ENCODE measurements at regions not wholly inside any gene's neighbourhood (a gene's known extent, or its start where the extent isn't known, plus 50 kb on each side); places are given as distances from the start of the nearest gene placed in this dataset.

- Mint-ChIP-seq H3K4me3 (ENCODE audit: unreplicated experiment) (no peak overlapping the region), H3K9me3 (ENCODE audit: unreplicated experiment) (no peaks in the 10 kb centered on the region), H3K27me3 (ENCODE audit: unreplicated experiment) (no peaks in the 10 kb centered on the region), H3K4me1 (ENCODE audit: low read depth, unreplicated experiment) (no peaks in the 10 kb centered on the region), H3K36me3 (ENCODE audit: unreplicated experiment) (peaks cover 10% of the 10 kb centered on the region), H3K27ac (ENCODE audit: unreplicated experiment) (no peak overlapping the region)
- no peak for DNase-seq
- no peak for TF ChIP-seq CTCF (IDR thresholded peaks at IDR 0.05; ENCODE audit: partially characterized antibody, unreplicated experiment)
Observed at GRCh38 chr2:45212953-45213635, 203.8 kb upstream of the SIX2 start.

GRCh38 chr2:45211636-45212035 lies 202.4 kb upstream of the SIX2 start:
- Mint-ChIP-seq H3K4me1 (ENCODE audit: low read depth, unreplicated experiment) (no peaks in the 10 kb centered on the region), H3K9me3 (ENCODE audit: unreplicated experiment) (no peaks in the 10 kb centered on the region), H3K27me3 (ENCODE audit: unreplicated experiment) (no peaks in the 10 kb centered on the region), H3K4me3 (ENCODE audit: unreplicated experiment) (no peak overlapping the region), H3K36me3 (ENCODE audit: unreplicated experiment) (peaks cover 9% of the 10 kb centered on the region), H3K27ac (ENCODE audit: unreplicated experiment) (no peak overlapping the region)
- TF ChIP-seq CTCF (IDR thresholded peaks at IDR 0.05; ENCODE audit: partially characterized antibody, unreplicated experiment): no peak
- no peak for DNase-seq

GRCh38 chr2:45210462-45211195 lies 201.4 kb upstream of the SIX2 start:
- no peaks in the 10 kb centered on the region for H3K9me3 Mint-ChIP-seq (ENCODE audit: unreplicated experiment)
- DNase-seq: no peak
- no peaks in the 10 kb centered on the region for H3K27me3 Mint-ChIP-seq (ENCODE audit: unreplicated experiment)
- TF ChIP-seq CTCF (IDR thresholded peaks at IDR 0.05; ENCODE audit: partially characterized antibody, unreplicated experiment): no peak
- no peak overlapping the region for H3K27ac Mint-ChIP-seq (ENCODE audit: unreplicated experiment)
- no peak overlapping the region for H3K4me3 Mint-ChIP-seq (ENCODE audit: unreplicated experiment)
- H3K4me1 Mint-ChIP-seq (ENCODE audit: low read depth, unreplicated experiment): no peaks in the 10 kb centered on the region
- no peaks in the 10 kb centered on the region for H3K36me3 Mint-ChIP-seq (ENCODE audit: unreplicated experiment)

- no peaks in the 10 kb centered on the region for H3K36me3 Mint-ChIP-seq (ENCODE audit: unreplicated experiment)
- H3K4me1 Mint-ChIP-seq (ENCODE audit: low read depth, unreplicated experiment): no peaks in the 10 kb centered on the region
- H3K9me3 Mint-ChIP-seq (ENCODE audit: unreplicated experiment): no peaks in the 10 kb centered on the region
- no peaks in the 10 kb centered on the region for H3K27me3 Mint-ChIP-seq (ENCODE audit: unreplicated experiment)
- H3K27ac Mint-ChIP-seq (ENCODE audit: unreplicated experiment): no peak overlapping the region
- TF ChIP-seq CTCF (IDR thresholded peaks at IDR 0.05; ENCODE audit: partially characterized antibody, unreplicated experiment): no peak
- DNase-seq: no peak
- no peak overlapping the region for H3K4me3 Mint-ChIP-seq (ENCODE audit: unreplicated experiment)
Observed at GRCh38 chr2:45209875-45210274, 200.6 kb upstream of the SIX2 start.

GRCh38 chr2:45209302-45209701 lies 200.1 kb upstream of the SIX2 start:
- DNase-seq: no peak
- TF ChIP-seq CTCF (IDR thresholded peaks at IDR 0.05; ENCODE audit: partially characterized antibody, unreplicated experiment): no peak
- H3K4me1 Mint-ChIP-seq (ENCODE audit: low read depth, unreplicated experiment): no peaks in the 10 kb centered on the region
- H3K9me3 Mint-ChIP-seq (ENCODE audit: unreplicated experiment): no peaks in the 10 kb centered on the region
- H3K4me3 Mint-ChIP-seq (ENCODE audit: unreplicated experiment): no peak overlapping the region
- H3K27ac Mint-ChIP-seq (ENCODE audit: unreplicated experiment): no peak overlapping the region
- H3K27me3 Mint-ChIP-seq (ENCODE audit: unreplicated experiment): no peaks in the 10 kb centered on the region
- H3K36me3 Mint-ChIP-seq (ENCODE audit: unreplicated experiment): no peaks in the 10 kb centered on the region
